GOT3 (cell line): ENCODE measurements at regions not wholly inside any gene's neighbourhood (a gene's known extent, or its start where the extent isn't known, plus 50 kb on each side); places are given as distances from the start of the nearest gene placed in this dataset.
"Not testable (repeated sequence)": the region's sequence is repeated elsewhere in the genome, so short reads cannot be mapped to it uniquely, and the experiment has no call there.

Experiments used
- DNase-seq: peaks from one replicate; lab custom pipeline; 2025; ENCODE audit warnings: mixed read lengths; lab: John Stamatoyannopoulos, UW

DNA sequence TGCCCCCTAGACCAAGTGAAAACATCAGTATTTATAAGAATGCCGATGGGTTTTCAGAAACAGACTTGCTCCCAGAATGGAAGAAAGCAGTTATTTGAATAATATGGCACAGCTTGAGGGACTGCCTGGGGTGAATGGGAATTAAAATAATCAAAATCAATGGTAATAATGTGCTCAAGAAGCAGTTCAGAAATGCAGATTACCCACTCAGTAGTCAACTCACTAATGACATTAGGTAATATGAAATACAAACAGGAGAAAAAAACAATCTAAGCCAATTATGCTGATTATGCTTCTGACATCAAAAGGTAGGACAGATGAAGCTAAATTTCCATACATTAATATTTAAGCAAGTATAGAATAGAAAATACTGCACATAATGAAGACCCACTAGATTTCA, 179.3 kb downstream of the ENC1 start:
- DNase-seq, result no peak

- no peak for DNase-seq
Observed at GRCh38 chr5:74460694-74461093, 179.8 kb downstream of the ENC1 start.

DNA sequence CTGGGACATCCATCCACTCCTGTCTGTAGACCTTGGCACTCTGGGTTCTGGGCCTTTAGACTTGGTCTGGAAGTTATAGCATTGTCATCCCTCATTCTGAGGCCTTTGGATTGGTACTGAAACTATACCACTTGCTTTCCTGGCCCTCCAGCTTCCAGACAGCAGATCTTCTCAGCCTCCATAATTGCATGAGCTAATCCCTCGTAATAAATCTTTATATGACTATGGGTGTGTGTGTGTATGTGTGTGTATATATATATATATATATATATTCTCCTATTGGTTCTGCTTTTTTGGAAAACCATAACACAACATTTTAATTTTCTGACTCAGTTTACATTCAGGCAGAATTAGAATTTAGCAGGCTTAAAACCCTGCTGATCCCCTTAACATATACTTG, 180.5 kb downstream of the ENC1 start:
- DNase-seq, result no peak

DNA sequence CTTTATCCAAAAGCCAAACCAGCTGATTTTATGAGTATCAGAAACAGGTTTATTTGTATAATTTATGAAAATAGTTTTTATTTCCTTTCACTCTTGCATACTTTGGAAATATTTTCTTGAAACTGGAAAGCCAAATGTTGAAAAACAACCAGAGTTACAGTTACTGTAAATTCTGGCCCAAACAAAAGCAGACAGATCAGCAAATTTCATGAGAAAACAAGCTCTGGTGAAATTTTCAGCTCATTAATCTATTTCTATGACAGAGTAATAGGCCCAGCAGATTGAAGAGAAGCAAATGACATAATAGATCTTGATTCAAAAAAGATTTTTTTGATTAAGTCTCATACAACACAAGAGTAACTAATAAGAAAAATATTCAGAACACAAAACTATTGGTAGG, 182.7 kb downstream of the ENC1 start:
- no peak for DNase-seq

- no peak for DNase-seq
Observed at GRCh38 chr5:74454263-74455030, 186.1 kb downstream of the ENC1 start.

- DNase-seq, result no peak
Observed at GRCh38 chr5:74452856-74453255, 187.7 kb downstream of the ENC1 start.

GRCh38 chr5:74450095-74450494, 190.4 kb downstream of the ENC1 start:
- no peak for DNase-seq

DNA sequence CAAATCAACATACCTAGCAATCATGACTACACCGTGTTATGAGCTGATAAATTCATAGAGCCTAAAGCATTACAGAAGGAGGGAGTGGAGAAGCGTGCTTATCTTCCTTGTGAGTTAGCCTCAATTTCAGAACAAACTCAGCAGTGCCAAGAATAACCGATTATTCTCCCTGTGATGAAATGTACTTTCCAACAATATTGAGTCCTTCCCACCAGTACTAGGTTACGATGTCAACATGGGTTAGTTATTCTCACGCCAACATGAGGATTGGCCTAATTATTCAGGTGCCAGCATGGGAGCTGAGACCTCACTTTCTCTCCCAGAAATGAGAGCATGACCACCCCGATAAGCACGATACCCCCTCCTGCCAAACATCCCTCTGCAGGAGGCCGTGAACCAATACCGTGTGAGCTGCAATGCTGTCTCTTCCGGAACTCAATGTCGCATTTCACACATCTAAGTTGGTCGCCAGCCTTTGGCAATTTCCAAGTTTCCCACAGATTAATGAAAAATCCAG, 193.7 kb downstream of the ENC1 start:
- no peak for DNase-seq

DNA sequence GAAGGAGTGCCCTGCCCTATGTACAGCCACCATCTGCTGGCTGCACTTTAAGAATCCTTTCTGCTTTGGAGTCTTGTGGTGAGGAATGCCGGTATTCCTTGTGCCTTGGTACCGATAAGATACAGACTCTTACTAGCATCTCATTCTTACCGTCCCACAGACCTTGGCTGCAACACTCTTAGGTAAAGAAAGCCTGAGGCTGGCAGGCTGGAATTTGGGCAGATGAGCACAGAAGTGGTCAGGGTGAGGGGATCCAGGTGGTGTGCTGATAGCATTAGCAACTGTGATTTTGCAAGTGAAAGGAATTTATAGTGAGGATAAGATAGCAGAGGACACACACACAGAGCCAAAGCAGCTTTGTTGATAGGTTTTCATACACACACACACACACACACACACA, 198.1 kb downstream of the ENC1 start:
- DNase-seq, result no peak

GRCh38 chr5:74441616-74442015, 198.9 kb downstream of the ENC1 start:
- DNase-seq, result no peak

DNA sequence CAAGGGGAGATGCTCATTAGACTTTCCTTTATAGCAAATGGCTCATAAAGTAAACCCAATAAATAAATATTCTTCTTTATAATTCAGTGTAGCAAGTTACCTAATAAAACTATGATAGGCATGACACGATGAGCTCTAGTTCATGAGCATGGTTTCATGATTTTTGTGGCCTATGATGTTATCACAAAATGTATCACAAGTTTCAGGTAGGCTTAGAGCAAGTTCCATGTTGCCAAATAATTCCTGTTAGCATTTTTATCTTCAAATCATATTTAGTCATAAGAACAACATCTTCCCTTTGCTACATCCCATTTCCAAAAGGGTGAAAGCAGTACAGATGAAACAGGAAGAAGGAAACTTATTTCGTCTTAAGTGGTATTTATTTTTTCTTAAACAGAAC, 200.2 kb downstream of the ENC1 start:
- no peak for DNase-seq

DNA sequence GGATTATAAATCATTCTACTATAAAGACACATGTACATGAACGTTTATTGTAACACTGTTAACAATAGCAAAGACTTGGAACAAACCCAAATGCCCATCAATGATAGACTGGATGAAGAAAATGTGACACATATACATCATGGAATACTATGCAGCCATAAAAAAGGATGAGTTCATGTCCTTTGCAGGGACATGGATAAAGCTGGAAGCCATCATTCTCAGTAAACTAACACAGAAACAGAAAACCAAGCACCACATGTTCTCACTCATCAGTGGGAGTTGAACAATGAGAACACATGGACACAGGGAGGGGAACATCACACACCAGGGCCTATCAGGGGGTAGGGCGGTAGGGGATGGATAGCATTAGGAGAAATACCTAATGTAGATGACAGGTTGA, 202.7 kb downstream of the ENC1 start:
- DNase-seq, result not testable (repeated sequence)

DNA sequence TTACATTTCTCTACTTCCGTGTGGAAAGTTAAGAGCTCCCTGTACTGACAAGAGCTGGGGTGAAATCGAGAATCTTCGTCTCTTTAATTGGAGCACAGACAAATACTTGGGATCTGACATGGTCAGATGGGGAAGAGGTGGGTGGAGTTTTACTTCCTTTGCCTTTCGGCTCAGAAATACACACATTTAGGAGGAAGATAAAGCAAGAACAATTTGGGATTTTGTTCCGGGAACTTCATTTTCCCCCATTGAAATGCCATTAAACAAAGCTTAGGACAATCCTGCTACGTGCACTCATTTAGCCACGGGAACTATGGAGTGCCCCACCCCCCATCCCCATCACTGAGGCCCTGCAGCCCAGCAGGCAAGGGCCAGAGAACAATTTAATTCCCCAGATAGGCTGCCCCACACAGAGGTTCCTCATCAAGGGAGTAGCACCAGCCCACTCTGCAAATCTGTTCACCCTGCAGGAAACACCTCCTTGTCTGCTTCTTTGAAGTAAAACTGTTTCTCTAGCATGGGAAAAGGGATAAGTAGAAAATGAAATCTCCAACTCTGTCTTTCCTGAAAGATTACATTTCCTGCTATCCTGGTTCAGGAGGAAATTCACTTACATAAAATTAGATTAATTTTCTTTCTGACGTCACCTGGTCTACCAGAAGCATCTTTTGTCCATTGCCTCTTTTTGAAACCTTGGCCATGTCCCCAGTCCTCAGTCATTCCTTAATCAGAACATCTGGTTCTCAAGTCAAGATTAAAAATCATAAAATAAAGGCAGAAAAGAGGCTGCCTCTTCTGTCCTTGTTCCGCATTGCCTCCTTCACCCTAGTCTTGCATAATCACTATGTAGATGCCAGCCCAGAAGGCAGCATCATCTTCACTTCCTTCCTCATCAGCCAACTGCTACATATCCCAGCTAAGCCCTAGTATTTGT, 206.4 kb downstream of the ENC1 start:
- DNase-seq, result no peak

GRCh38 chr5:74433255-74433895, 207.2 kb downstream of the ENC1 start:
- DNase-seq, result no peak

DNA sequence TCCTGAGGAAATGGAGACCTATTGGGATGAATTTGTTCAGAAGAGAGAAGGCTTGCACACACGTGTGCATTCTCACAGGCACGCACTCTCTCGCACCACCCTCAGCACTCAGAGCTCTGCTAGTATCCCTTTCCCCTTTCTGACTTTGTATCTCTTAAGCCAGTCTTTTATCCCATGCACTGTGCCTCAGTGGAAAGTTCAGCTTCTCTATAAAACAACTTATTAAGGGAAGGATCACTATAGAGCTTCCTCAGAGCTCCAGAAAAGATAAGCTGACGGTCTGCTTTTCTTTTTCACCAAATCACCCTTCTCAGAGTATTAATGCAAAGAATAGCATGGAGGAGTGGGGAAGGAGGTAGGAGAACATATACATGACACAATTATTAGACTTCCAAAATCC, 207.8 kb downstream of the ENC1 start:
- no peak for DNase-seq

DNA sequence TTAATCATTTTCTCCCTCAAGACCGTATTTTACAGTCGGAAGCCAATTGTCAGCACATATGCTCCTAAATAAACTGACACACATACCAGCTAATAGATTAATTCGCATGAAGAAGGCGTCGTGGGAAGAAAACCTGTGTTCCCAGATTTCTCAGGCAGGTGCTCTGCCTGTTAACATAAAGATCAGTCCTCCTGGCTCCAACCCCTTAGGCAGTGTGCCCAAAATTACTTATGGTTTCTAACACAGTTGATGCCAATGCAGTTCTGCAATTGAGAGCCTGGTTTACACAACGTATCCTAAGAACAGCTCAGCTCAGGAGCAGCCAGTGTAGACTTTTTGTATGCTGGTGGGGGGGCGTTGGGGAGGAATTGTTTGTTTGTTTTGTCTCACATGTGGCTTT, 208.3 kb downstream of the ENC1 start:
- no peak for DNase-seq

DNA sequence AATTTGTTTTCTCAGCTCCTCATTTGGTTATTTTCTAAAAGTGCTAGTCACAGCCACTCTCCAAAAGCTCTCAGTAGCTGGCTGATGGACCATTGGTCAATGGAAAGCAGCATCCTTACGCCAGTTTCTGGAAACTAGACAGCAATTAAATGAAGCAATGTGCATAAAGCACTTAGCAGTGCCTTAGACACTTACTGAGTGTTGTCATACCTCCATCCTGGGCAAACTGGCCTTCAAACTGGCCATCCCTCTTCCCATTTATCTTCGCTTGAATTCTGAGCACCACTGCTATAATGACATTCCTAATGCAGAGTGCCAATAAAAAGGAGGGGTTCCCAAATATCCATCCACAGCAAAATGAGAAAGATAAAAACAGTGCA, 209.2 kb downstream of the ENC1 start:
- no peak for DNase-seq

DNA sequence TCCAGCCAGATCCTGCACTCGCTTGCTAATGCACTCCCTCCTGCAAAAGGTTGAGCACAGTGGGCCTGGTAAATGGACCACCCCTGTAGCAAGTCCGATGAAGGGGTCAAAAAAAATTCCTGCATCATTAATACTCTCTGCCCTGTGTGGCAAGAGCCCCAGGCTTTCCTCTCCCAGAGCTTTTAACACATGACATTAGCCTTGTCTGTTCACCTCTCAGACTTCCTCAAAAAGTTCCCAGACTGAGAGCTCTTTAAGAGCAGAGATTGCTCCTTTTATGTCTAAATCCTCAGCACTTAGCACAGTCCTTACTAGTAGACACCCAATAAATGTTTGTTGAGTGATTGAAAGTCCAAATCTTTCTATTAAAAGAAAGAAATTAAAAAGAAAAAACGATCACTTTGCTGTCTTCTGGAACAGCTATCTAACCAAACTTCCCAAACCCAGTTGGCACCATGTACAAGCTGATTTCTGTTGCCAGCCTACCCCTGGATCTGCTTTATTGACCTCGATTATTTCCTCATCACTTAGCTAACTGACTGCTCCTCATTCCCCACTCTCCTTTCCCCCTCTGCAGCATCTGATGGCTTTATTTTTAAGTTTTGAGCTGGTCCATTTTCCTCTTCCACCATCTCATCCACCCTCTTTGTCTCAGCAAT, 209.8 kb downstream of the ENC1 start:
- DNase-seq, result no peak

DNA sequence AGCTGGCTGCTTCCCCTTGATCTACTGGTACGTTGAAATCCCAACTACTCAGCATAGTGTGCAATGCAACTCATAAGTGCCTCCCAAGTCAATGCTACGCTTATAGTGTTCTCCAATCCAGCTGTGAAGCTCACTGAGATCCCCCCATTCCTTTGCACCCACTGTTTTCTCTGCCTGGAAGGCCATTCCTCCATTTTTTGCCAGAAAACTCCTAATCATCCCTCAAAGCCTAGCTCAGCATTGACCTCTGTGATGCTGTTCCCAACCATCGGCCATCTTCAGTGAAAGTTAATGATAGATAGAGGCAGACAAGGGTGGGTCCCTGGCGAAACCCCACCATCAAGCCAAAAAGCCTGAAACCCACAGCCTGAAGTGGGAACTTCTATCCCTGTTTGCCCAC, 211.0 kb downstream of the ENC1 start:
- DNase-seq, result no peak

- no peak for DNase-seq
Observed at GRCh38 chr5:74428876-74429275, 211.7 kb downstream of the ENC1 start.

GRCh38 chr5:74428275-74428674, 212.3 kb downstream of the ENC1 start:
- DNase-seq, result no peak

DNA sequence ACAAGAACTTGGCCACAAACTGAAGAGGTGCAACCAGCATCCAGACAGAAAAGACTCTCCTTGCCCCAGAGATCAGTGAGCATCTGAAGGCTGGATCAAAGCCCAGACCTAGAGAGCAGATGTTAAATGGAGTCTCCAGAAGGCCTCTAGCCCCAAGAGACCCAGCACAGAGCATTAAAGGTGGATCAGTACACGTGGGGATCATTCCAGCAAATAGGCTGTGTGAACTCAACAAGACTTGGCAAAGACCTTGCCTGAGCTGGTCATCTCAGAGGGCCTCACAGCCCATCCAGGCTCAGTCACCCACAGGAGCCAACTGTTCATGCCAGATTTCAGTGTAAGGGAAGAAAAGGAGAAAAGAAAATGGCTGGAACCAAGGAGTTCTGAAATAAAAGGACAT, 214.0 kb downstream of the ENC1 start:
- no peak for DNase-seq
